ENCODE measurements at regions not wholly inside any gene's neighbourhood (a gene's known extent, or its start where the extent isn't known, plus 50 kb on each side); places are given as distances from the start of the nearest gene placed in this dataset.
"Not testable (repeated sequence)": the region's sequence is repeated elsewhere in the genome, so short reads cannot be mapped to it uniquely, and the experiment has no call there.

DNA sequence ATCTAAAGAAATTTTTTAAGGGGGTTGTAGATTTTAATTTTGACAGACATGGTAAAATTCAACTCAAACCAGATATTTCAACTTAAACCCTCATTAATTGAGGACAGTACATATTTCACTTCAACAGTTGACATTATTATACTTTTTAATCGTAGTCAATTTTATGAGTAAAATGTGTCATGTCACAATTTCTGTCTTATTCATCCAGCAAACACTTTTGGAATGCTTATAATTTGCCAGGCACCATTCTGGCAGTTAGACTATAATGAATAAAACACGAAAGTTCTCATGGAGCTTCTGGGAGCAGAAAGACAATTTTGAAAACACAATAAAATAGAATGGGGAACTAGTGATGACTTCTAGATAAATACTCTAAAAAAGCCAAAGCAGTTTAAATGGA lies 1094.8 kb downstream of the SUCLG1 start:
- no peak for DNase-seq

DNA sequence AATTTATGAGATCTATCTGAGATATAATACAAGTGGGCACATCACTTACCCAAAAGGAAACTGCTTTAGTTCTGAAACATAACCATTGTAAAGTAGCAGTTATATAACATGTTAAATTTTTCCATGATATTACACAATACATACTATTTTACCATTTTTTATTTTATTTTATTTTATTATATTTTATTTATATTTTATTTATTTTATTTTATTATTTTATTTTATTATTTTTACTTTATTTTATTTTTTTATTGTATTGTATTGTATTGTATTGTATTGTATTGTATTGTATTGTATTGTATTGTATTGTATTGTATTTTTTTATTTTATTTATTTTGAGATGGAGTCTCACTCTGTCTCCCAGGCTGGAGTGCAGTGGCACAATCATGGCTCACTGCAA lies 1095.9 kb downstream of the SUCLG1 start:
- not testable (repeated sequence) for DNase-seq

DNA sequence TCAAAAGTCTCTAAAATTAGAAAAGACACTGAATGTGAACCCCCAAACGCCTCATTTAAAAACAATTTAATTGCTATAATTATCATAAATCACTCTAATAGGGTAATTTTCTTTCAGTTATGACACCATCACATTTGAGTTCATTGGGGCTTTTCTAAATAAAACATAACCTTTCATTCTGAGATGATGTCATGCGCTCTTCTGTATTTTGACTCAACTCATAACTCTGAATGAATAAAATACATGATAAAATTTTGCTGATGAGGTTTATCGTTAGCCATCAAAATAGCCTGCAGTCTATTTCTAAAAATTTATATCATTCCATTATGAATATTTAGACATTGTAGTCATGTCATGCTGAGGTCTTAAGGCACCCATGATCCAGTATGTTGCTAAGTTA lies 1099.7 kb downstream of the SUCLG1 start:
- no peak for DNase-seq

DNA sequence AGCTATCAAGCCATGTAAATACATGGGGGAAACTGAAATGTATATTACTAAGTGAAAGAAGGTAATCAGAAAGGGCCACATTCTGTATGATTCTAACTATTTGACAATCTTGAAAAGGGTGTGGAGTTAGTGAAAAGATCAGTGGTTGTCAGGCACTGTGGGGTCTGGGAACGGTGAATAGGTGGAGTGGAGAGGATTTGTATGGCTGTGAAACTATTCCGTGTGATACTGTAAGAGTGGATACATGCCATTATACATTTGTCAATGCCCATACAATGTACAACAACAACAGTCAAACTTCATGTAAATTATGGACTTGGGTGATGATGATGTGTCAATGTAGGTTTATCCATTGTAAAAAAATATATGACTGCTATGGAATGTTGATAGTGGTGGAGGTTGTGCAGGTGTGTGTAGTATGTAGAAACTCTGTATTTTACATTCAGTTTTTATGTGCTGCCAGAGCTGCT lies 1116.2 kb downstream of the SUCLG1 start:
- DNase-seq, result no peak

DNA sequence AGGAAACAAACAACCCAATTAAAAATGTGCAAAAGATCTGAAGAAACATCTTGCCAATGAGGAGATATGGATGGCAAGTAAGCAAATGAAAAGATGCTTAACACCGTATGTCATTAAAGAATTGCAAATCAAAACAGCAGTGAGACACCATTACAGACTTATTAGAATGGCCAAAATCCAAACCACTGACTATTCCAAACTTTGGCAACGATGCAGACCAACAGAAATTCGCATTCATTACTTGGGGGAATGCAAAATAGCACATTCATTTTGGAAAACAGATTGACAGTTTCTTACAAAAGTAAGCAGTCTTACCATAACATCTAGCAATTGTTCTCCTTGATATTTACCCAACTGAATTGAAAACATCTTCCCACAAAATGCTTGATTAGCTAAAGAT lies 1118.7 kb downstream of the SUCLG1 start:
- no peak for DNase-seq

DNA sequence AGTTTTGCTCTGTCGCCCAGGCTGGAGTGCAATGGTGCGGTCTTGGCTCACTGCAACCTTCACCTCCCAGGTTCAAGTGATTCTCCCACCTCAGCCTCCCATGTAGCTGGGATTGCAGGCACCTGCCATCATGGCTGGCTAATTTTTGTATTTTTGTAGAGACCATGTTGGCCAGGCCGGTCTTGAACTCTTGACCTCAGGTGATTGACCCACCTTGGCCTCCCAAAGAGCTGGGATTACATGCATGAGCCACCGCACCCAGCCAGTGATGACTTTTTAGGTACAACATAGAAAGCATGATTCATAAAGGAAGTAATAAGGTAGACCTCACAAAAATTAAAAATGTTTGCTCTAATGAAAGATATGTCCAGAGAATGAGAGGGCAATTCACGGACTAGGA lies 1119.1 kb downstream of the SUCLG1 start:
- DNase-seq, result not testable (repeated sequence)

DNA sequence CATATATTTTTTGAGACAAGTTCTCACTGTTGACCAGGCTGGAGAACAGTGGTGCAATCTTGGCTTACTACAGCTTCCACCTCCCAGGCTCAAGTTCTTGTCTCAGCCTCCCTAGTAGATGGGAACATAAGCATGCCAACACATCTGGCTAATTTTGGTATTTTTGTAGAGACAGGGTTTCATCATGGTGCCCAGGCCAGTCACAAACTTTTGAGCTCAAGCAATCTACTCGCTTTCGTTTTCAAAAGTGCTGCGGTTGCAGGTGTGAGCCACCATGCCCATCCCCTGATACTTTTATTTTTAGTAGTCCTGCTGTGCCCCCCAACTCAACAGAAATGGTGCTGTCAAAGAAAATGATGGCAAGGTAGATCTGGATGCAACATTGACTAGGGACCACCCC lies 1127.3 kb downstream of the SUCLG1 start:
- no peak for DNase-seq

DNA sequence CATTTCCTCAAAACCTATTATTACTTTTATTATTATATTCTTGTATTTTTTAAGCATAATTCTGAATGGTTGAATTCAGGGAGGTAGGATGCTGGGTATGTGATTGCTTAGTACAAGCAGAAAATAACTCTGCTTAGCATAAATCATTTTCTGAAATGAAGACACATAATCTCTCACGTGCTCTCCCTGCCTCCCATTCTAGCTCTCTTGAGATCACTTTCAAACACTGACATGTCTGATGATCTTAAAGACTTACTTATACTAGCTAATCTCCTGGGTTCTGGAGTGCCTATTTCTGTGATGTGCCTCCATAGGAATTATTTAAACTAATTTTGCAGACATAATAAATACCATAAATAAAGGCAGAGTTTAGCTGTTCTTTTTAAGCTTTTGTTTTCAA lies 1136.0 kb downstream of the SUCLG1 start:
- DNase-seq, result no peak

DNA sequence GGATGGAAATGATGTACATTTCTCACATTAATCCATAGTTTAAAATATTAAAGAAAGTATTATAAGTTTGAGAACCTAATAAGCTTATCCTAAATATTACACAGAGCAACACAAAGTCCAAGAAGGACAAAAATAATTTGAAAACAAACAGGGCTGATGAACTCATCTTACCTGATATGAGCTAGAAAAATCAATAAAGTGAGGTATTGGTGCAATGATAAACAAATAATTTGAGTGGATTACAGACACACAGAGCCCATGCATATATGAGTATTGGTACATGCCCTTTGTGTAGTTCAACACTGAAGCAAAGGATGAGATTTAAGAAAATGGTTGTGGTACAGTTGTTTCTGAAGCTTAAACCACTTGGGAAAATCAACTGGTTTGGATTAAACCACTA lies 1139.0 kb downstream of the SUCLG1 start:
- DNase-seq, result no peak

DNA sequence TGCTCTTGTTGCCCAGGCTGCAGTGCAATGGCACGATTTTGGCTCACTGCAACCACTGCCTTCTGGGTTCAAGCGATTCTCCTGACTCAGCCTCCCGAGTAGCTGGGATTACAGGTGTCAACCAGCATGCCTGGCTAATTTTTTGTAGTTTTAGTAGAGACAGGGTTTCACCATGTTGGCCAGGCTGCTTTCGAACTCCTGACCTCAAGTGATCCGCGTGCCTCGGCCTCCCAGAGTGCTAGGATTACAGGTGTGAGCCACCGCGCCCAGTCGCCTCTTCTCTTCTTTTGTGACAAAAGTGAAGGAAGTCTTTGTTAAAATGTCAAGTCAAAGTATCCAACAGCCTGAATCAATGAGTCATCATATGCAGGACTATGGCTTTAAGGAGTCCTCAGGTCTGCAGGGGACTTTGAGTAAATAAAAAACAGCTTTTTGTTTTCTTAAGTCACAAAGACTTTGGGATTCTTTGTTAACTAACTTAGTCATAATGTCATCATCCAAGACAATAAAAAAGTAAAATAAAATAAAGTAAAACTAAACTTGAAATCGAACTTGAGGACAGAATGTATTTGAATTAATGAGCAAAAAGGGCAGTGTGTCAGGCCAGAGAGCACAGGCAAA lies 1153.2 kb downstream of the SUCLG1 start:
- no peak for DNase-seq

DNA sequence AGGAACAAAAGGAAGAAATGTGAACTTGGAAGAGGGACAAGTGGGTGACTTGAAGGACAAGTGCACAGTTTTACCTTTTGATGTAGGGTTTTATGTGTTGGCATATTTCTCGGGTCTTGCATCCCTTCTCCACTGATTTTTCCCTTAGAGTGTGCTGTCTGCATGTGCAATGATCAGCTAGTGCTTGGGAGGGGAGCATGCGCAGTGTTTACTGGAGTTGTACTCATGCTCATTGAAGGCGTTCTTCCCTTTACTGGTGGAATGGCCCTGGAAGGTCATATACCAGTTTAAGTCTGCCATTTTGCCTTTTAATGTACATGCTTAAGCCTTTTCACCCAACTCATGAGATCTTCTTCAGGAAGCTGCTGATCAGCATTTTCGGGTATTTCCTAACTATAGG lies 1168.0 kb downstream of the SUCLG1 start:
- DNase-seq, result no peak

DNA sequence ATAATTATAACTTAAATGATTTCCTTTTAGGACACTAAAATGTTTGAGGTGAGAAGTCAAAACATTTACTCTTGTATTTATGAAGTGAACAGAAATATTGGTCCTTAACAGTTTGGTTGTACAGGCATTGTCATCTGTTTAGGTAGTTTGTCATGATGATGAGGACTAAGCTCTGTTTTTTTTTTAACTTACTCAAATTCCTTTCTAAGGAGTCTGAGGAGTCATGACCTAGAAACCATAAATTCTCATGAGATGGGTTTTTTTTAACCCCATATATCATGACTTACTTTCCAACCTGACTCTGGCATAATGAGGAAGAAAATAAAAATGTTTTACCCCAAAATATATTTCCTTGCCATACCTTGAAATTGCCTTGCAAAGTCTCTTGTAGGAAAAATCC lies 1176.2 kb downstream of the SUCLG1 start:
- DNase-seq, result no peak

DNA sequence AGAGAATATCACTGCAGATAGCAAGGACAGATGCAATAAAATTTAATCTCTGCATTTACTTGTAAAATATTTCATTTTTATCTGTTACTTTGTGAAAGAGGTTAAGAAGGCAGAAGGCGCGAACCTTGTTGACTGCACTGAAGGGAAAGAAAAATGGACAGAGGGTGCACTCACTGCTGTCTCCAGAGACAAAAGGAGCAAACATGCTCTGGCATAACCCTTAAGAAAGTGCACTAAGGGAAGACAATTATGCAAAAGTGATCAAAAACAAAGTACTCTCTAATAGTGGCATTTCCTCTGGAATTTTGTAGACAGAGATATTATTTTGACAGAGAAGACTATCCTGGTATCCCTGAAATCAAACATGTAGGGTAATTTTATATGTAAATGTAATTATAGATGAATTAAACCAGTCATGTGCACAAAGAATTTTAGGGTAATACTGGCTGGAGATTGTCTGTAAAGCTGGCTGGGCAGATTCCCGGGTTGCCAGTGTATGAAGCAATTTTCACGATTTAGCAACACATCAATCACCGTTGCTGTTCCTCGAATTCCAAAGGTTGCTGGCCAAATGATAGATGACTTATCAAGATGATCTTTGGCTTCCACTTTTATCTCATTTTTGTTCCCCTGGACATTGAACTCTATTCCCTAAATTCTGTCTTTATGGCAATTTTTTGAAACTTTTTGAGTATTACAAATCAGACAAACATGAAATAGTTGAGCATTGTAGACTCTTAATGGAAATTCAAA lies 1176.9 kb downstream of the SUCLG1 start:
- no peak for DNase-seq

DNA sequence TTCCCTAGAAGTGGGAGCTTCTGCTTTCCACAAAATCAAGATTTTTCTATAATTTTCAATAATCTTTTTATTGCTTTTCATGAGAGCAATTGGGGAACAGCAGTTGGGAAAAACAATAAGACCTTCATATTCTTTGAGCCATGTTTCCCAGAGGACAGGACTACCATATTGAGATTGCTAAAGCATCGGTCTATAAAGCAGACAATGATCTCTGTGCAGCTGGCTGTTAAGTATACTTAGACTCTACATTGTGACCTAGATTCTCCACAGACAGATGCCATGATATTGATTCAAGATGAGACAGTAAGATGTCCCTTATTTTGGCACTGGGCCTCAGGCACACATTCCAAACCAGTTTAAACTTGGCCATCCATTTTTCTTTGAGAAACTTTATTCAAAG lies 1178.7 kb downstream of the SUCLG1 start:
- DNase-seq, result no peak

DNA sequence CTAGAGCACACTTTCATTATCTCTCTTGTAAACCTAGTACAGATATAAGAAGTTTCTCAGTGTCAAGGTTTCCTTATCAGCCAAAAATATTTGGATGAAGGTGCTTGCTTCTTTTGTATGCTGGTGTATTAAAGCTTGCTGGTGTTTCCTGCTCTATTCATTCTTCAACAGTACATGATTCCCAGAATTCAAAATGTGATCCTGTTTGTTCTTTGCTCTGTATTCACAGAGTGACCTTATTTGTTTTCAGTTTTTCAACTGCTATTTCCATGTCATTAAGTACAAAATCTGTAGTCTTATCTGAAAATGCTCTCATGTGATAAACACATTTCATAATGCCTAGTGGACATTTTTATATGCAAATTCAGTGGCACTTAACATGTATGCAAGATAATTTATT lies 1185.8 kb downstream of the SUCLG1 start:
- no peak for DNase-seq

DNA sequence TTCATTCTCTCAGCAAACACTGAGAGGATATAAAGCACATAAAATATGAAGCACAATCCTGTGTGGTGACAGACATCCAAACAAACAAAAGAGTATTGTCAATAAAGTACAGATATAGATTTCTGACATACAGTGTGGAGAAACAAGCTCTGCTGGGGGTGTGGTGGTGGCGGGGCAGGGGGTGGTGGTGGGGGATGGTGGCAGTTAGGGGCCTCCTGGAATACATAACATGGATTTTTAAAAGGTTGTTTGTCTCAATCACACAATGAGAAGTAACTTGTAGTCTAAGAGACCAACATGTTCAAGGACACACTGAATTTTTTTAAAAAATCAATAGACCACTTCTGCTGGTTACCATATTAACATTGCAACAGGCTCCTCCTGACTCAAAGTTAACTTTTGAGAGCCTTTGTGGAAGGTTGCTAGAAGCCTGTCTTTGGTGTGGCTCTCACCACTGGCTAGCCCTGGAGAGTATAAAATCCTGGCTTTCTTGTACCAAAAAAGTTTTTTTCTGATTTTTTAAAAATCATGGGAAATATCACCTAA lies 1197.4 kb downstream of the SUCLG1 start:
- no peak for DNase-seq

DNA sequence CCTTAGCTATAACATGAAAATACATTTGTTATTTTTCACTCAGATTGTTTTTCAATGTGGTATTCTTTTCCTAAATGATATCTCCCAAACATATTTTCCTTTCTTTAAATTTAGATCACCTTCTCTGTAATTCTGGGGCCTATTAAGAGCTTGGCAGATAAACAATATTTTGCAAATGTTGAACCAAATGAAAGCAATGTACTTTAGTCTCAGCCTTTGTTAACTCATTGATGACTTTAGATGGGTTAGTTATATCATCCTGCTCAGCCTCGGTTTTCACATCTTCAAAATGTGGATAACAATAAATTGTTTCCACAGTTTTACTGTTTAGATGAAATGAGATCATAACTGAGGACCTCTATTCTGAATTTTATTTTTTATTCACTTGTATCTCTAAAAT lies 1205.2 kb downstream of the SUCLG1 start:
- no peak for DNase-seq

DNA sequence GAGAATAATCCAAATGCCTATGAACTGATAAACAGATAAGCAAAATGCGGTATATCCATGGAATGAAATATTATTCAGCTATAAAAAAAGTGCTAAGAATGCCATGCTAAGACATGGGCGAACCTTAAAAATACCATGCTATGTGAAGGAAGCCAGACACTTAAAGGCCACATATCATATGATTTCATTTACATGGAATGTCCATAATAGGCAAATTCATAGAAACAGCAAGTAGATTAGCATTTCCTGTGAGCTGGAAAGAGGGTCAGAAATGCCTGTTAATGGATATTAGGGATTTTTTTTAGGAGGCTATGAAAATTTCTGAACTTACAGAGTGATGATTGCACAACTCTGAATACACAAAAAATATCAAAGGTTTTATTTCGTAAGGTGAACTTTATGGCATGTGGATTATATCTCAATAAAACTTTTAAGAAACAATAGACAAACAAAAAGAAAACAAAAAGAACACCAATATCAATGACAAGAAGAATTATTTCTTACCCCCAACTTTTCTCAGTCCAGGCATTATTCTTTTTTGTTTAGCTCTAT lies 1207.7 kb downstream of the SUCLG1 start:
- DNase-seq, result no peak

DNA sequence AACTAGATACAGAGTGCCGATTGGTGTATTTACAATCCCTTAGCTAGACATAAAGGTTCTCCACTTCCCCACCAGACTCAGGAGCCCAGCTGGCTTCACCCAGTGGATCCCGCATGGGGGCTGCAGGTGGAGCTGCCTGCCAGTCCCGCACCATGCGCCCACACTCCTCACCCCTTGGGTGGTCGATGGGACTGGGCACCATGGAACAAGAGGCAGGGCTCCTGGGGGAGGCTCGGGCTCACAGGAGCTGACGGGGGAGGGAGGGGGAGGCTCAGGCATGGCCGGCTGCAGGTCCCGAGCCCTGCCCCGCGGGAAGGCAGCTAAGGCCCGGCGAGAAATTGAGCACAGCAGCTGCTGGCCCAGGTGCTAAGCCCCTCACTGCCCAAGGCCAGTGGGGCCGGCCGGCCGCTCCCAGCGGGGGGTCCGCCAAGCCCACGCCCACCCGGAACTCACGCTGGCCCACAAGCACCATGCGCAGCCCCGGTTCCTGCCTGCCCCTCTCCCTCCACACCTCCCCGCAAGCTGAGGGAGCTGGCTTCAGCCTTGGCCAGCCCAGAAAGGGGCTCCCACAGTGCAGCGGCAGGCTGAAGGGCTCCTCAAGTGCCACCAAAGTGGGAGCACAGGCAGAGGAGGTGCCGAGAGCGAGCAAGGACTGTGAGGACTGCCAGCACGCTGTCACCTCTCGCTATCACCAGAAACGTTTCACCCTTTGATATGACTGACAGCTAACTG lies 1213.1 kb downstream of the SUCLG1 start:
- not testable (repeated sequence) for DNase-seq

DNA sequence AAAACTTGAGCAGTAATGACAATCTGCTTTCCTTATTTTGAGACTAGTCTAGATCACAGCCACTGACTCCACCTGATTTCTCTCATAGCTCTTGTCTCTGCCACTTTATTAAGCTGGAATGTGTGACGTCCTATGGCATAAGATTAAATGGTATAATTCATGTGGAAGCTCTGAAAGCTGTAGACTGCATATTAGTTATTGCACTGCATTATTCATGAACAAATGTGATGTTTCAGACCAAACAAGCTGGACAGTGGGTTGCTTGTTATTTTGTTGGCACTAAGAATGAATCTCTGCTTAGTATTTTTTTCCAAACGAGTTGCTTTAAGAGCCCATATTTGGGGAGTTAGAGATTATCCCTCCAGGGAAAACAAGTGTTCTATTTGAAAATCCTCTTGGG lies 1218.5 kb downstream of the SUCLG1 start:
- DNase-seq, result no peak

DNA sequence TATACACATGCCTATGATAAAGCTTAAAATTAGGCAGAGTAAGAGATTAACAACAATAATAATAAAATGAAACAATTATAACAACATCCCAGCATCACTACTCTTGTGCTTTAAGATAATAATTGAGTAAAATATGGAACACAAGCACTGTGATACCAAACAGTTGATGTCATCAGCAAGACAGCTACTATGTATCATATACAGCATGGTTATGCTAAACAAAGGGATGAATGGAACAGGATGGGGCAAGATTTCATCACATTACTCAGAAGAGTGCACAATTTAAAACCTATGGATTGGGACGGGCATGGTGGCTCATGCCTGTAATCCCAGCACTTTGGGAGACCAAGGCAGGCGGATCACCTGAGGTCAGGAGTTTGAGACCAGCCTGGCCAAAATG lies 1221.0 kb downstream of the SUCLG1 start:
- DNase-seq, result no peak

DNA sequence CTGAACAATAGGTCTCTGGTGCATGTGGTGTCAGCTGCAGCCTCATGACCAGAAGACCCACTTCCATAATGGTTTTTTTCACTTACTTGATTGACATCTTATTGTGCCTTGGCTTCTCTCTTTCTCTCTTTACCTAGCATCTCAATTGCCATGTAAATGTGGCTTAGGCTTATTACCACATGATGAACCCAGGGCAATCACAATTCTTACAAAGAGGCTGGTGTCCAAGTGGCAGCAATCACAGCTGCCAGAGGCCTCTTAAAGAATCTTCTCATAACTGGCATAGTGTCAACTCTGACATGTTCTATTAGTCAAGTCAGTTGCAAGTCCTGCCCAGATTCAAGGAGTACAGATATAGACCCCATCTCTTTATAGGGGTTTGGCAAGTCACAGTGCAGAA lies 1224.8 kb downstream of the SUCLG1 start:
- DNase-seq, result no peak

DNA sequence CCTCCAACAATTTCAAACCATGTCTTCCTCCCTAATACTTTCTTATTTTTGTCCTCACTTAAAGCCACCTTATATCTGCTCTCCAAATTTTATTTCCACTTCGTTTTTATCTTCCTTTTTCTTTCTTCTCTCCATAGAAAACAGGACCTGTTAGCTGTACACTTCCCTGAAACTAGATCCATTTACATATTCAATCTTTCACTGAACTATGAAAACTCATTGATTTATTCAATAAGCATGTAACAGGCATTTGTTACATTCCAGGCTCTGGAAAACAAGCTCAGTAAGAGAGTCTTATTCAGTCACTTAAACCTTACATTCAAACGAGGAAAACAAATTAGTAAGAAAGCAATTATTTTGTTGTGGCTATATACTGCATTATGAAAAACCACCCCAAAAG lies 1225.3 kb downstream of the SUCLG1 start:
- DNase-seq, result no peak

DNA sequence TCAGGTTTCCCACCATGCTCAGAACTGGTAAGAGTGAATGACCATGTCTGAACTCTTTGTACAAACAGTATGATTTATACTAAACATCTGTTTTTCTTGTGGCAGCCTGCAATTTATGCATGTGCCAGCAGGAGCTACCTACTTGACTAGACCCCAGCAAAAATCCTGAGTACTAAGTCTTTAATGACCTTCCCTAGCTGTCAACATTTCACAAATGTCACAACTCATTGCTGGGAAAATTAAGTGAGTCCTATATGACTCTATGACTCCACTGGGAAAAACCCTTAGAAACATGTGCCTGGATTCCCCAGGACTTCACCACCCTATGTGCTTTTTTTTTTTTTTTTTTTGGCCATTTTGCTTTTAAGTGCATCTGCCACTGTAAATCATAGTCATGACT lies 1225.8 kb downstream of the SUCLG1 start:
- no peak for DNase-seq

Measured in activated CD4-positive, alpha-beta T cell treated with anti-CD3 and anti-CD28 coated beads for 1 hour (primary cell).